K562 (cell line): ENCODE measurements at regions not wholly inside any gene's neighbourhood (a gene's known extent, or its start where the extent isn't known, plus 50 kb on each side); places are given as distances from the start of the nearest gene placed in this dataset.

Experiments
- ATAC-seq: fragments of 200-7000 bp; cut with Tn5 transposase; 3 replicates; pipeline ENCODE4 v1.9.1; 2020; ENCODE audit warnings: moderate library complexity
- BruUV-seq: library from RNA; stranded (reverse); fragments of 400-500 nt; replicated peaks from 2 replicates; lab custom pipeline; 2021; lab: Mats Ljungman, UMichigan
- CTCF ChIA-PET: fragments of 300-600 bp; formaldehyde crosslinking; extraction: SDS; loops from one replicate; lab custom pipeline; 2021; ENCODE audit warnings: low intra/inter-chr PET ratio; lab: Yijun Ruan, JAX
- POLR2A ChIA-PET: fragments of 300-600, 350-650 bp; sonication (Branson Sonifier 250); formaldehyde crosslinking; extraction: SDS; loops from one replicate; lab custom pipeline; 2021; ENCODE audit warnings: antibody characterized with exemption, inconsistent platforms; lab: Yijun Ruan, JAX
- DNase-seq, 4 experiments: peaks; one replicate each; pipeline versions ENCODE4 v3.0.0 to v3.0.0-alpha.2; 2011 to 2018; ENCODE audit warnings: low spot score in 3 of 4, mixed read lengths in 3 of 4; ENCODE audit errors: extremely low read depth in 1 of 4
- FAIRE-seq: peaks from 2 replicates; lab custom pipeline; 2011; peaks lifted over from hg19 to GRCh38; lab: Jason Lieb, UNC
- H2AFZ ChIP-seq: 2 replicates; pipeline ENCODE4 v1.6.0; 2011; ENCODE audit warnings: low read depth, low read length, control low read depth, inconsistent platforms
- H3K27ac ChIP-seq: fragments of 200-600 bp; 3 replicates; pipeline ENCODE4 v1.8.0; 2011; ENCODE audit warnings: low read depth, mild to moderate bottlenecking, control low read depth, inconsistent platforms, low read length, moderate library complexity, mixed read lengths; ENCODE audit errors: extremely low read depth
- H3K27me3 ChIP-seq, 2 experiments: fragments of 300-600 bp in 1 of 2; 2 replicates in 1 of 2; 3 replicates in 1 of 2; pipeline versions ENCODE4 v1.6.0 to v1.8.0; 2011; ENCODE audit warnings: inconsistent platforms in 2 of 2, low read length in 2 of 2, mild to moderate bottlenecking in 1 of 2, mixed read lengths in 1 of 2, moderate library complexity in 1 of 2; ENCODE audit not compliant: control insufficient read depth in 2 of 2, insufficient read depth in 2 of 2
- H3K36me3 ChIP-seq: fragments of 300-600 bp; 3 replicates; pipeline ENCODE4 v1.8.0; 2011; ENCODE audit warnings: mild to moderate bottlenecking, low read length, inconsistent platforms; ENCODE audit not compliant: control insufficient read depth, insufficient read depth
- H3K4me1 ChIP-seq, 2 experiments: fragments of 200-600 bp in 1 of 2; replicated peaks in 1 of 2; 2 replicates in 1 of 2; 3 replicates in 1 of 2; pipeline versions ENCODE4 v1.5.1 to v1.8.0; 2011; ENCODE audit warnings: inconsistent platforms in 2 of 2, low read length in 2 of 2, mild to moderate bottlenecking in 1 of 2, mixed read lengths in 1 of 2, moderate library complexity in 1 of 2; ENCODE audit not compliant: control insufficient read depth in 2 of 2, insufficient read depth in 2 of 2
- H3K4me2 ChIP-seq: 2 replicates; pipeline ENCODE4 v1.6.1; 2011; ENCODE audit warnings: low read length, control low read depth, inconsistent platforms, mixed read lengths; ENCODE audit not compliant: insufficient read depth
- H3K4me3 ChIP-seq: fragments of 200-600 bp; sonication (generic), shearing (Covaris generic); 2 replicates; pipeline ENCODE4 v1.5.1; 2016; ENCODE audit warnings: control low read depth, inconsistent platforms
- H3K79me2 ChIP-seq: fragments of 200-600 bp; 3 replicates; pipeline ENCODE4 v1.8.0; 2011; ENCODE audit warnings: low read length, inconsistent platforms; ENCODE audit not compliant: control insufficient read depth, insufficient read depth
- H3K9ac ChIP-seq, 2 experiments: 2 replicates each; pipeline versions ENCODE4 v1.6.0 to v1.6.1; 2011; ENCODE audit warnings: low read depth in 2 of 2, low read length in 2 of 2, control low read depth in 1 of 2, inconsistent platforms in 1 of 2, mild to moderate bottlenecking in 1 of 2, mixed read lengths in 1 of 2; ENCODE audit not compliant: insufficient read depth in 1 of 2
- H3K9me1 ChIP-seq: one replicate; pipeline ENCODE4 v1.6.0; 2011; ENCODE audit warnings: inconsistent platforms, mild to moderate bottlenecking, low read length, moderate library complexity; ENCODE audit not compliant: control insufficient read depth, insufficient read depth
- H3K9me3 ChIP-seq: replicated peaks from 2 replicates; pipeline ENCODE4 v1.5.1; 2011; ENCODE audit warnings: low read depth, low read length, inconsistent platforms; ENCODE audit not compliant: control insufficient read depth, insufficient read depth
- H4K20me1 ChIP-seq: replicated peaks from 2 replicates; pipeline ENCODE4 v1.6.1; 2011; ENCODE audit warnings: low read length, inconsistent platforms, mixed read lengths; ENCODE audit not compliant: control insufficient read depth, insufficient read depth
- KAT7 ChIP-seq: sonication (generic); formaldehyde crosslinking; IDR thresholded peaks from 2 replicates; pipeline ENCODE4 v1.8.0; 2022; ENCODE audit warnings: missing genetic modification reagents, mild to moderate bottlenecking, borderline replicate concordance
- NCOA6 ChIP-seq: fragments of 450-650 bp; IDR thresholded peaks from 2 replicates; pipeline ENCODE4 v1.6.1; 2017; ENCODE audit warnings: mild to moderate bottlenecking
- NFE2 ChIP-seq: IDR thresholded peaks from 2 replicates; pipeline ENCODE4 v1.6.1; 2014; ENCODE audit warnings: antibody characterized with exemption, low read depth
- NR1H2 ChIP-seq: sonication (generic); formaldehyde crosslinking; IDR thresholded peaks from 2 replicates; pipeline ENCODE4 v1.4.0; 2020; ENCODE audit warnings: mild to moderate bottlenecking, missing genetic modification reagents
- SRSF1 ChIP-seq: fragments of 200-400 bp; formaldehyde crosslinking; IDR thresholded peaks from 2 replicates; pipeline ENCODE4 v1.6.1; 2017; ENCODE audit warnings: mild to moderate bottlenecking, low read depth, low read length, moderate library complexity
- YY1 ChIP-seq, 3 experiments: IDR thresholded peaks; 2 replicates each; pipeline ENCODE4 v1.6.1; 2011; ENCODE audit warnings: low read length in 2 of 3, mild to moderate bottlenecking in 2 of 3, moderate library complexity in 2 of 3, borderline replicate concordance in 1 of 3, control low read depth in 1 of 3, low read depth in 1 of 3; ENCODE audit not compliant: insufficient read depth in 3 of 3, insufficient replicate concordance in 2 of 3, control insufficient read depth in 1 of 3, insufficient read length in 1 of 3; ENCODE audit errors: extremely low read depth in 1 of 3
- WGBS: fragments of 100-300 bp; shearing (Covaris generic); methylation state at CpG from one replicate; pipeline ENCODE4 v1.1.6; 2016; ENCODE audit warnings: low coverage, mixed read lengths; ENCODE audit not compliant: insufficient coverage; ENCODE audit errors: missing lambda C conversion rate; 5-methylcytosine and 5-hydroxymethylcytosine counted together
- in situ Hi-C: fragments of 300-500 bp; cut with MboI; formaldehyde crosslinking; loops from 4 replicates; pipeline ENCODE4 v1.15.0; 2018; ENCODE audit warnings: inconsistent platforms, mixed read lengths
- intact Hi-C: fragments of 100-400 bp; cut with micrococcal nuclease; formaldehyde crosslinking; loops from 2 replicates; pipeline ENCODE4 v1.14.2; 2022
- TF ChIP-seq, protein P1 (sequence below), 3 experiments: fragments of 200-800 bp in 1 of 3; sonication (Bioruptor generic) in 1 of 3; sonication (generic) in 1 of 3; formaldehyde crosslinking in 1 of 3; IDR thresholded peaks; 2 replicates each; pipeline versions ENCODE4 v1.6.1 to v1.8.0; 2016 to 2022; ENCODE audit warnings: mild to moderate bottlenecking in 2 of 3, missing compliant biosample characterization in 2 of 3, missing genetic modification characterization in 2 of 3, missing genetic modification reagents in 1 of 3

- no peak for TF ChIP-seq NR1H2 (CRISPR knock-in tag)
Measured at GRCh38 chr6:25061289-25061936, 125.7 kb upstream of the RIPOR2 start (continued).

DNA sequence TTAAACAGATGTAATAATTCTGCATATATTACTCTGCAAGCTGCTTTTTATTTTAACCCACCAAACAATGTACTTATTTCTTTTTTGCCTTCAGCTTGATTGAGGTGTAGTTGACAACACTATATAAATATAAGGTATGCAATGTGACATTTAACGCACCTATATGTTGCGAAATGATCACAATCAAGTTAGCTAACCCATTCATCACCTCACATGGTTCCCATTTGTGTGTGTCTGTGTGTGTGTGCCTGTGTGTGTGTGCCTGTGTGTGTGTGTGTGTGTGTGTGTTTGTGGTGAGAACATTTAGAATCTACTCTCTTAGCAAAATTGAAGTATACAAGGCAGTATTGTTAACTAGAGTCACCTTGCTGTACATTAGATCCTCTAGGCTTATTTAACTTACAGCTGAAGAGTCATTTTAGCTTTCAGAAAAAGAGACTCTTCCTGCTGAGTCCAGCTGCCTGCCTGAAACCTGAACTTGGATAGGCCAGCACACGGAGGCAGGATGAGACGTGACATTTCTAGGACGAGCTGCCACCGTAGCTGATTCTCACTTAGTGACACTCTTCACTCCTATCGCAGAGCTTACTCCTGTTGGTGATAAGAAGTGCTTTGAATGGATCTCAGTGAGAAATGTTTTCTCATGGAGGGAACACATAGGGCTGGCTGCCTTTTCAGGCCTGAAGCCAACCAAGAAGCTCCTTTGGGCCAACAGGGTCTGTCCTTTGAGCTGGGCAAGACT is 126.5 kb upstream of the RIPOR2 start:
- H3K27me3 ChIP-seq: peaks cover 6 to 15% of the 10 kb centered on the region in 2 experiments; a peak in 4 of 5 replicates
- under 1% methylated on average over 7 of the region's 7 CpGs for whole genome bisulfite sequencing
- TF ChIP-seq SRSF1: no peak
- TF ChIP-seq NCOA6: no peak
- TF ChIP-seq, protein P1, sequence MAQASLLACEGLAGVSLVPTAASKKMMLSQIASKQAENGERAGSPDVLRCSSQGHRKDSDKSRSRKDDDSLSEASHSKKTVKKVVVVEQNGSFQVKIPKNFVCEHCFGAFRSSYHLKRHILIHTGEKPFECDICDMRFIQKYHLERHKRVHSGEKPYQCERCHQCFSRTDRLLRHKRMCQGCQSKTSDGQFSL (CRISPR knock-in tag; IDR thresholded peaks at IDR 0.05): no peak
- TF ChIP-seq, protein P1 (tag; IDR thresholded peaks at IDR 0.05): no peak
- TF ChIP-seq YY1 (IDR thresholded peaks at IDR 0.05; ENCODE audit: borderline replicate concordance in 1 of 3, control insufficient read depth in 1 of 3, extremely low read depth in 1 of 3, insufficient read depth in 3 of 3, insufficient read length in 1 of 3, insufficient replicate concordance in 2 of 3, low read depth in 1 of 3, low read length in 2 of 3): no peak
- TF ChIP-seq KAT7 (CRISPR knock-in tag): no peak
- TF ChIP-seq NFE2: no peak
- TF ChIP-seq, all 486 proteins: peak for 0
- no peak overlapping the region for H3K4me3 ChIP-seq
- no peaks in the 10 kb centered on the region for H3K79me2 ChIP-seq
- H3K9ac ChIP-seq: no peak overlapping the region
- intact Hi-C loops: no loop called here
- DNase-seq (no peak), ATAC-seq (no peak), FAIRE-seq (peak; percentile 65)
- H4K20me1 ChIP-seq: no peaks in the 10 kb centered on the region
- no peak overlapping the region for H3K27ac ChIP-seq
- no peaks in the 10 kb centered on the region for H3K9me3 ChIP-seq
- no peaks in the 10 kb centered on the region for H3K36me3 ChIP-seq
- no TSS peak for BruUV-seq
- H3K4me2 ChIP-seq: no peak overlapping the region
- no peak overlapping the region for H2AFZ ChIP-seq
- no peaks in the 10 kb centered on the region for H3K4me1 ChIP-seq
- ChIA-PET POLR2A (interaction anchor here (0.6 kb wide), 4 partner anchors 16 to 276 kb away, joined by 3 to 4 read pairs (median 4); no protein-coding TSS in a partner anchor), CTCF (no interaction called here)
- H3K9me1 ChIP-seq: no peaks in the 10 kb centered on the region
- in situ Hi-C loops: no loop called here
